Activated naive CD4-positive, alpha-beta T cell treated with anti-CD3 and anti-CD28 coated beads for 36 hours (primary cell): ENCODE measurements at regions not wholly inside any gene's neighbourhood (a gene's known extent, or its start where the extent isn't known, plus 50 kb on each side); places are given as distances from the start of the nearest gene placed in this dataset.
"Not testable (repeated sequence)": the region's sequence is repeated elsewhere in the genome, so short reads cannot be mapped to it uniquely, and the experiment has no call there.

Source experiments
- CTCF ChIA-PET: fragments of 350-600 bp; sonication (Branson Sonifier 250); formaldehyde crosslinking; loops from one replicate; lab custom pipeline; 2021; ENCODE audit warnings: antibody characterized with exemption; lab: Charles Lee
- DNase-seq: peaks from one replicate; pipeline ENCODE4 v3.0.0-alpha.2; 2020
- H3K27ac Mint-ChIP-seq: one replicate; pipeline ENCODE4 v1.8.0; 2021; ENCODE audit warnings: mild to moderate bottlenecking, mixed read lengths
- H3K27me3 Mint-ChIP-seq: one replicate; pipeline ENCODE4 v1.8.0; 2021; ENCODE audit warnings: low read depth, mixed read lengths
- H3K36me3 Mint-ChIP-seq: one replicate; pipeline ENCODE4 v1.8.0; 2021; ENCODE audit warnings: low read depth, mixed read lengths
- H3K4me1 Mint-ChIP-seq: one replicate; pipeline ENCODE4 v1.8.0; 2021; ENCODE audit warnings: low read depth, mixed read lengths
- H3K4me3 Mint-ChIP-seq: one replicate; pipeline ENCODE4 v1.8.0; 2021; ENCODE audit warnings: mild to moderate bottlenecking, moderate library complexity, mixed read lengths
- H3K9me3 Mint-ChIP-seq: one replicate; pipeline ENCODE4 v1.8.0; 2021; ENCODE audit warnings: mixed read lengths
- intact Hi-C: fragments of 100-400 bp; cut with micrococcal nuclease; formaldehyde crosslinking; loops from one replicate; pipeline ENCODE4 v1.15.1; 2023

DNA sequence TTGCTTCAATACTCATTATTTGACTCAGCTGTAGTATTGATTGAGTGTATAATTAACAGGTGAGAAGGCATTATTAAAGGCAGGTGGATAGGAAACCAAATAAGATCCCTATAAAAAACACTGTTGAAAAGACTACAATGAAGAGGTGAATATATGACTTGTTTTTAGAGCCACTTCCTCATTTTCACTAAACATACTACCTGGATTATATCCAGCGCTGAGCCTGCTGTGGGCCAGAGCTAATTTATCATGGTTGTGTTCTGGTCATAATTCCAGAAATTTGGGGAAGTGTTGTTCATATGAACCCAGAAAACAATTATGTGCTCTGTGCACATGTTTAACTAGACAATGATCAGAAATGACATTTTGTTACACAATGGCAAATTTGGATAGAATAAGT lies 235.3 kb upstream of the MME start:
- Mint-ChIP-seq H3K4me3 (no peak overlapping the region), H3K36me3 (no peaks in the 10 kb centered on the region), H3K27ac (no peak overlapping the region), H3K27me3 (no peaks in the 10 kb centered on the region), H3K4me1 (no peaks in the 10 kb centered on the region), H3K9me3 (no peaks in the 10 kb centered on the region)
- intact Hi-C loops = no loop called here
- DNase-seq = no peak
- CTCF ChIA-PET = no interaction called here

DNA sequence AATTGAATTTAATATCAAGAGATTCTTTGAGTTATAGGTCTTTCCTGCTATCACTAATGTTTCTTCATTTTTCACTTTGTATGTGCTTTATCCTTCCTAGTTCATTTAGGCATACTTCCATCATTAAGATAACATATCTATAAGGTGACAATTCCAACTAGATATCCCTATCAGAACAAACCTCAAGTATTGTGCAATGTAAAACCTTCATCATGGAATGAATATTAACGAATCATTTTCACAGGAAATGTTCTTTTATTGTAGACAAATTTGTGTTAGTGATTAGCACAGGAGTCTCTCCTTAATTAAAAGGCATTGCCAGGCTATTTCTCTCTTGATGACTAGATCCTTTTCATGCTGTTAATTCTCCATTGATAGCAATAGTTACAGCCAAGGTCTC lies 236.5 kb upstream of the MME start:
- Mint-ChIP-seq H3K4me3 (no peak overlapping the region), H3K4me1 (no peaks in the 10 kb centered on the region), H3K9me3 (no peaks in the 10 kb centered on the region), H3K36me3 (no peaks in the 10 kb centered on the region), H3K27me3 (no peaks in the 10 kb centered on the region), H3K27ac (no peak overlapping the region)
- no peak for DNase-seq
- intact Hi-C loops = no loop called here
- CTCF ChIA-PET = no interaction called here

DNA sequence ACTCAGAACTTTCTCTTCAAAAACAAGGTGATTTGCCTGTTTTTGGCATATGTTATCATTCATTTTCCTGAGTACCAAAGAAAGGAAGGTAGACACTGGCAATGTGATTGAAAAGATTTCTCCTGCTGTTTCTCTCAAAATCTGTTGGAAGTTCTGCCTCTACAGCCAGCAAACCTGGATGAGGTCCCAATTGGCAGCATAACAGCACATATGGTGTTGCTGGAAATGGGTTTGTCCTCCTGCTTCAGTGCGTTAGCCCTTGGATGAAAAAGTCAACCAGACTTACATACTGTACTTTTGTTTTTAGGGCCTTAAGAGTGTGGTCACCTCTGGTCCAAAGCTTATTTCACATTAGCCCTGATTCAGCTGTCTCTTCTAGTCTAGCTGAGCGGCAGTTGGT lies 237.6 kb upstream of the MME start:
- Mint-ChIP-seq H3K4me3 (no peak overlapping the region), H3K4me1 (no peaks in the 10 kb centered on the region), H3K9me3 (no peaks in the 10 kb centered on the region), H3K36me3 (no peaks in the 10 kb centered on the region), H3K27ac (no peak overlapping the region), H3K27me3 (no peaks in the 10 kb centered on the region)
- intact Hi-C loops = no loop called here
- DNase-seq = no peak
- CTCF ChIA-PET = no interaction called here

DNA sequence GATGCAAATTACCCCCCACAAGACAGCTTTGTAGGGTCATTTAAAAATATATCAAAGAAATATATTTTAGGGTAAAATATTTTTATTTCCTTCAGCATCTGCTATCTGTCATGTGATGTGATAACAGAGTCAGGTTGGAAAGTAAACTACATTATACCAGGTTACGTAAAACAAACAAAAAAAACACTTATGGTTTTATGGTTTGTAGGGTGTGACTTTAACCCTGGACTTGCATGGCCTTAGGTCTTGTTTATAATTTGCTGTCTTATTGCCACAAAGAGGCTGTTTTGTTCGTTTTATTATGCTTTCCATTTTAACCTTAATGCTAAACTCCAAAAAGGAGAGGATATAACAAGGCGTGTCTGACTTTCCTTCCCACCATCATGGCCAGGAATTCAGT lies 244.5 kb upstream of the MME start:
- H3K36me3 Mint-ChIP-seq = no peaks in the 10 kb centered on the region
- H3K27me3 Mint-ChIP-seq = no peaks in the 10 kb centered on the region
- intact Hi-C loops = no loop called here
- H3K9me3 Mint-ChIP-seq = no peaks in the 10 kb centered on the region
- CTCF ChIA-PET = no interaction called here
- no peak for DNase-seq
- H3K27ac Mint-ChIP-seq = no peak overlapping the region
- H3K4me3 Mint-ChIP-seq = no peak overlapping the region
- H3K4me1 Mint-ChIP-seq = no peaks in the 10 kb centered on the region

GRCh38 chr3:154834831-154835230 lies 245.3 kb upstream of the MME start:
- H3K4me1 Mint-ChIP-seq, H3K9me3 Mint-ChIP-seq, intact Hi-C loops, H3K27me3 Mint-ChIP-seq, H3K36me3 Mint-ChIP-seq, H3K27ac Mint-ChIP-seq, H3K4me3 Mint-ChIP-seq, DNase-seq, CTCF ChIA-PET: not testable (repeated sequence)

DNA sequence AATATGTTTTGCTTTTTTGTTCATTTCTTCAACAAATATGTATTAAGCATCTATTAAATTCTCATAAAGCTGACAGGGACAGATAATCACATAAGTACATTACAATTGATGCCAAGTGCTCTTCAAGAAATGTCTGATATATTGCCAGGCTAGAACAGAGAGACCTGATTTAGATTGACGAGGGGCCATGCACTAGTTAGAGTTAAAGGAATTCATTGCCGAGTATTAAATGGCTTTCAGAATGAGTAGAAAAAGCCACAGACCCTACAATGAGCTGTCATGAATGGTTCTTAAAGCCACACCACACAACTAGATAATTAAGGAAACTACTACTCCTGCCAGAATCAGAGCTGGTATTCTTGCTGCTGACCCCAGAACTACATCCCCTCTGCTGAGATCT lies 250.2 kb upstream of the MME start:
- Mint-ChIP-seq H3K9me3 (peaks cover 2% of the 10 kb centered on the region), H3K36me3 (no peaks in the 10 kb centered on the region), H3K27ac (no peak overlapping the region), H3K27me3 (no peaks in the 10 kb centered on the region), H3K4me1 (no peaks in the 10 kb centered on the region), H3K4me3 (no peak overlapping the region)
- no peak for DNase-seq
- CTCF ChIA-PET = no interaction called here
- intact Hi-C loops = no loop called here

- intact Hi-C loops = no loop called here
- no peaks in the 10 kb centered on the region for H3K4me1 Mint-ChIP-seq
- no peak overlapping the region for H3K4me3 Mint-ChIP-seq
- no peak overlapping the region for H3K27ac Mint-ChIP-seq
- no peaks in the 10 kb centered on the region for H3K36me3 Mint-ChIP-seq
- peaks cover 11% of the 10 kb centered on the region for H3K9me3 Mint-ChIP-seq
- DNase-seq = no peak
- CTCF ChIA-PET = no interaction called here
- no peaks in the 10 kb centered on the region for H3K27me3 Mint-ChIP-seq
These were observed 260.6 kb upstream of the MME start for GRCh38 chr3:154819491-154819890.

DNA sequence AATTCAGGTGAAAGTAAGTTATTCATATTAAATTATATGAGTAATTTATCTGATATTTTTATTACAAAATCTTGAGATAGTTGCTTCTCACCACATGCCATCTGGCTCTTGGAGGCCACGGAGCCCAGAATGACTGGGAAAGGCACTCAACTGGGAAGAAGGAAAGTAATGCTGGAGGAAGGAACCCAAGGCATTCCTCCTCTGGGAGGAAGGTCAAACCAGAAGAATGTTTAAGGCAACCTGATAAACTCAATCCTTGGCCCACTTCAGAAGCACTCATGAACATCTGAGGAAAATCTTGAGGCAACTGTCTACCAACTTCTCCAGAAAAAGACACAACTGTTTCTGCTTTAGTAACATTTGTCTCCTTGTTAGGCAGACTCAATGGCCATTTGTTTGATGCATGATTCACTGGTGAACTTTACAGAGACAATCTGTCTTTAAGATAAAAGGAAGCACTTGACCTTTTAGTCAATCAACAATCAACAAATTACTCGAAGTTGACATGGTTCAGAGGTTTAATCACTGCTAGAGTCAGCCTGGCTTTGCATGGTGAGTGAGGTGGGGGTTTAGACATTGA lies 261.4 kb upstream of the MME start:
- no peak overlapping the region for H3K27ac Mint-ChIP-seq
- intact Hi-C loops = no loop called here
- no peak overlapping the region for H3K4me3 Mint-ChIP-seq

DNA sequence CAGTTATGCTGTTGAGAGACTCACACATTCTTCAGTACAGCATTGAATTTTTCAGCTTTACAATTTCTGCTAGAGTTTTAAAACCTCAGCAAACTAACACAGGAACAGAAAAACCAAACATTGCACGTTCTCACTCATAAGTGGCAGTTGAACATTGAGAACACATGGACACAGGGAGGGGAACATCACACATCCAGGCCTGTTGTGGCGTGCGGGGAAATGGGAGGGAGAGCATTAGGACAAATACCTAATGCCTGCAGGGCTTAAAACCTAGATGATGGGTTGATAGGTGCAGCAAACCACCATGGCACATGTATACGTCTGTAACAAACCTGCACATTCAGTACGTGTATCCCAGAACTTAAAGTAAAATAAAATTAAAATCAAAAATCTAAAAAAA lies 270.1 kb upstream of the MME start:
- H3K36me3 Mint-ChIP-seq, H3K9me3 Mint-ChIP-seq, H3K27me3 Mint-ChIP-seq, intact Hi-C loops, DNase-seq, H3K4me1 Mint-ChIP-seq, H3K27ac Mint-ChIP-seq, CTCF ChIA-PET, H3K4me3 Mint-ChIP-seq: not testable (repeated sequence)

More for the DNA sequence above, 261.4 kb upstream of the MME start:
- Mint-ChIP-seq H3K27me3 (no peaks in the 10 kb centered on the region), H3K4me1 (no peaks in the 10 kb centered on the region), H3K9me3 (peaks cover 11% of the 10 kb centered on the region), H3K36me3 (no peaks in the 10 kb centered on the region)
- CTCF ChIA-PET = no interaction called here
- no peak for DNase-seq

DNA sequence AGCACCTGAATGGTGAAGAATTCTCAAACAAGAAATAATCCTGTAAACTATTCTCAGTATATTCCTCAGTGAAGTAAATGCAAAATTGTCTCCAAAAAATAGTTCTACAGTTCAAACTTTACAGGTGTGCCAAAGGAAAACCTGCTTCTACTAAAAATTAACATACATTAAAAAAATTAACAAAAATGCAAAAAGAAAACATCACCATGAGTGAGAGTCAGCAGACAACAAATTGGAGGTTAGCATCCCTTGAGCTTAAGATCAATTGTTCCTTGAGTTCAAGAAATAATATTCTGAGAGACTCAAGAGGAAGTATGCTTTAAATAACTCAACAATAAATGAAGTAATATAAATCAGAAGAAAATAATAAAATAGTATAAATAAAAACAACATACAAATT lies 278.4 kb upstream of the MME start:
- CTCF ChIA-PET = no interaction called here
- no peak overlapping the region for H3K27ac Mint-ChIP-seq
- H3K4me1 Mint-ChIP-seq = no peaks in the 10 kb centered on the region
- no peak overlapping the region for H3K4me3 Mint-ChIP-seq
- DNase-seq = no peak
- intact Hi-C loops = no loop called here
- no peaks in the 10 kb centered on the region for H3K27me3 Mint-ChIP-seq
- peaks cover 14% of the 10 kb centered on the region for H3K9me3 Mint-ChIP-seq
- no peaks in the 10 kb centered on the region for H3K36me3 Mint-ChIP-seq

GRCh38 chr3:154799800-154800199 lies 280.3 kb upstream of the MME start:
- CTCF ChIA-PET = no interaction called here

GRCh38 chr3:154795582-154795981 lies 284.5 kb upstream of the MME start:
- no peak overlapping the region for H3K27ac Mint-ChIP-seq
- CTCF ChIA-PET = no interaction called here
- no peaks in the 10 kb centered on the region for H3K9me3 Mint-ChIP-seq
- no peaks in the 10 kb centered on the region for H3K36me3 Mint-ChIP-seq
- intact Hi-C loops = no loop called here
- no peak overlapping the region for H3K4me3 Mint-ChIP-seq
- no peaks in the 10 kb centered on the region for H3K27me3 Mint-ChIP-seq
- no peak for DNase-seq
- no peaks in the 10 kb centered on the region for H3K4me1 Mint-ChIP-seq

More at GRCh38 chr3:154799800-154800199, 280.3 kb upstream of the MME start:
- Mint-ChIP-seq H3K27me3 (no peaks in the 10 kb centered on the region), H3K4me1 (no peaks in the 10 kb centered on the region), H3K27ac (no peak overlapping the region), H3K4me3 (no peak overlapping the region), H3K9me3 (peaks cover 5% of the 10 kb centered on the region), H3K36me3 (no peaks in the 10 kb centered on the region)
- intact Hi-C loops = no loop called here
- DNase-seq = no peak

DNA sequence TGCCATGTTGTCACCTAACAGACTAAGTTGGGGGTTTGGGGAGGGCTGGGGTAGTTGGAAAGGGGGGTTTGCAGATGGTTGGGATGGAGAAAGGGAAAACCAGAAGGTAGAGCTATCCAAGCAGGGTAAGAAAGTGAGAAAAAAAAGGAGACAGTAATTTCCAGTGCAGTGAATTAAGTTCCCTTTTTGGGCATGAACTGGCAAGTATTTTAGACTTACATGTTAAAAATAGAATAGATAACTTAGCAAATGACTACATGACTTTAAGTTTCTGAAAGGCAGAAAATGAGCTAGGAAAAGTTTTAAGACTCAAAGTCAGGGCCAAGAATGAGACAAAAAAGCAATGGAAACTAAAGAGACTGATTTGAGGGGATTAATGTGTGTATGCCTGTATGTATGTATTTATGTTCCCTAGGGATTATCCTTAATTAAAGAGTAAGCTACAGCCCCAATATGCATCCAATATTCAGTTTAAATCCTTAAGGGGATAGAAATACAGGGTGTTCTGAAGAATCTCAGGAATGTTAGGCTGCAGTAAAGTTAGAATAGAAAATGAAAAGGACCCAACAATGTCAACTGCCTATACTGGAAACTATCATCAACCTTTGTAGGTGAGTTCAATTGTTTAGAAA lies 285.2 kb upstream of the MME start:
- Mint-ChIP-seq H3K4me3 (no peak overlapping the region), H3K36me3 (no peaks in the 10 kb centered on the region), H3K27me3 (no peaks in the 10 kb centered on the region), H3K9me3 (no peaks in the 10 kb centered on the region), H3K4me1 (no peaks in the 10 kb centered on the region), H3K27ac (no peak overlapping the region)
- CTCF ChIA-PET = no interaction called here
- DNase-seq = no peak
- intact Hi-C loops = no loop called here
